22Rv1 (cell line): ENCODE measurements at regions not wholly inside any gene's neighbourhood (a gene's known extent, or its start where the extent isn't known, plus 50 kb on each side); places are given as distances from the start of the nearest gene placed in this dataset.

Experiments used
- H3K27ac ChIP-seq: fragments of 450-650 bp; 2 replicates; pipeline ENCODE4 v1.5.1; 2017
- ZFX ChIP-seq: fragments of 450-650 bp; IDR thresholded peaks from 2 replicates; pipeline ENCODE4 v1.6.1; 2017; ENCODE audit warnings: antibody characterized with exemption, borderline replicate concordance
- TF ChIP-seq, protein P1 (sequence below): fragments of 450-650 bp; IDR thresholded peaks from 2 replicates; pipeline ENCODE4 v1.5.1; 2017; ENCODE audit warnings: mild to moderate bottlenecking

DNA sequence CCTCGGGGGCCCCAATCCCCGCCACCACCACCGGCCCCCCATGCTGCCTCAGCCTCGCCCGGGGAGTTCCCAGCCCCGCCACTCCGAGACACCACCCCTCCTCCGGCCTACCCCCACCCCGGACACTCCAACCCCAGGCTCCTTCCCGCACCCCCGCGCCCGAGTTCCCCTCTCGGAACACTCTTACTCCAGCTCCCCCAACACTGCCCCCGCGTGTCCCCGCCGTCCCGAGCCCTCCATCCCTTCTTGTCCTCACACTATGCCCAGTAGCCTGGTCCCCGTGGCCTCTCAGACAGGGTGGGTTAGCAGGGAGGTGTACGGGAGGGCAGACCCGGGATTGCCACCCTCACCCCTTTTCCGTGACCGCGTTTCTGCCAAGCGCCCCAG lies 276.1 kb downstream of the BCOR start:
- no peak overlapping the region for H3K27ac ChIP-seq
- TF ChIP-seq, protein P1, sequence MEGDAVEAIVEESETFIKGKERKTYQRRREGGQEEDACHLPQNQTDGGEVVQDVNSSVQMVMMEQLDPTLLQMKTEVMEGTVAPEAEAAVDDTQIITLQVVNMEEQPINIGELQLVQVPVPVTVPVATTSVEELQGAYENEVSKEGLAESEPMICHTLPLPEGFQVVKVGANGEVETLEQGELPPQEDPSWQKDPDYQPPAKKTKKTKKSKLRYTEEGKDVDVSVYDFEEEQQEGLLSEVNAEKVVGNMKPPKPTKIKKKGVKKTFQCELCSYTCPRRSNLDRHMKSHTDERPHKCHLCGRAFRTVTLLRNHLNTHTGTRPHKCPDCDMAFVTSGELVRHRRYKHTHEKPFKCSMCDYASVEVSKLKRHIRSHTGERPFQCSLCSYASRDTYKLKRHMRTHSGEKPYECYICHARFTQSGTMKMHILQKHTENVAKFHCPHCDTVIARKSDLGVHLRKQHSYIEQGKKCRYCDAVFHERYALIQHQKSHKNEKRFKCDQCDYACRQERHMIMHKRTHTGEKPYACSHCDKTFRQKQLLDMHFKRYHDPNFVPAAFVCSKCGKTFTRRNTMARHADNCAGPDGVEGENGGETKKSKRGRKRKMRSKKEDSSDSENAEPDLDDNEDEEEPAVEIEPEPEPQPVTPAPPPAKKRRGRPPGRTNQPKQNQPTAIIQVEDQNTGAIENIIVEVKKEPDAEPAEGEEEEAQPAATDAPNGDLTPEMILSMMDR, result no peak
- no peak for TF ChIP-seq ZFX

DNA sequence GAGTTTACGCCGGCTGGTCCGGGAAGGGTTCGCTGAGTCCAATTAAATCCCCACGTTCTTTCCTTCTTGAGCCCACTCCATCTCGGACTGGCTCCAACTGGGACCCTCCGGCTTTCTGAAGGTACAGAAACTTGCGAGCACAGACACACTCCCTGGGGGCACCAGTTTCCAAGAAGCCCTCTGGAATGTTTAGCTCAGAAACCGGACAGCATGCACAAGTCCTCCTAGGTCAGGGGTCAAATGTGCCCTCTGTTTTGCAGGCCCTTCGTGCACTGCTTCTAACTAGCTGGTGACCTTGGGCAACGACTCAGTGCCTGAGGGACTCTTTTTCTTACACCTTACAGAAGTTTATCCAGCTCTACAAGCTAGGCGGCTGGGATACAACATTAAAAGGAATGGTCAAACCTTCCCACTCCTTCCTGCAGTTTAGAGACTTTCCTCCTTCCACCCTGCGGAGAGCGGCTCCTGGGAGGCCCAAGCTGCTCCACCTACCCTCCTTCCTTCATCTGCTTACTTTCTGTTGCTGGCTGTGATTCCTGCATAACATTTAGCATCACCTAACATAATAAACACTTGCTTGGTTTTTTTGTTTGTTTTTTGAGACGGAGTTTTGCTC lies 275.5 kb downstream of the BCOR start:
- H3K27ac ChIP-seq, result no peak overlapping the region
- TF ChIP-seq ZFX, result no peak
- TF ChIP-seq, protein P1, result no peak

DNA sequence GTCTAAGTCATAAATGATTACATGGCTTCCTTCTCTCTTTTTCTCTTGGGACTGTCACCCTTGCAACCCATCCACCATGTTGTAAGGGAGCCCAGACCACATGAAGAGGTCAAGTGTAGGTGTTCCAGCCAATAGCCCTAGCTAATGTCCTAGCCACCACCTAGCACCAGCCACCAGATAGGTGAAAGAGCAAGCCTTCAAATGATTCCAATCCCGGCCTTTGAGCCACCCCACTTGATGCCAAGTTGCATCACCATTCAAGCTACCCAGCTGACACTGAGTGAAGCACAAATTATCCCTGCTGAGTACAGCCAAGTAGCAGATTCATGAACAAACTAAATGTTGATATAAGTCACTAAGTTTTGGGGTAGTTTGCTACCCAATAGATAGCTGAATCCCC lies 274.3 kb downstream of the BCOR start:
- TF ChIP-seq ZFX, result no peak
- no peak overlapping the region for H3K27ac ChIP-seq

DNA sequence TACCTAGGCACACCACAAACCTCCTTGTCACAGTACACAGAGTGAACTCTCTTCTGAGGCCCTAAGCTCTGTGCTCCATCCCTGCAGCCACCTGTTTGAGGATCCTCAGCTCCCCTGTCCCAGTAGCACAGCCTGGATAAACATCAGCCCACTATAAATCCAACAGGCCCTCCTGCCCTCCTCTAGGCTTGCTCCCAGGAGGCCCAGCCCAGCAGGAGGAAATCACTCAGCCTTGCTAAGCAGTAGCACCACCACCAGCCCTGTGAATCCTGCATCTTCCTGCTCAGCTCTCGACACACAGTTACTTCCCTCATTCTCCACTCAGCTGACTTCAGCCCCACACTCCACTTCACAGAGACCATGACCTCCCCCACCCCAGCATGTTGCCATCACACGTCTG lies 273.9 kb downstream of the BCOR start:
- H3K27ac ChIP-seq, result no peak overlapping the region
- TF ChIP-seq, protein P1, result no peak

DNA sequence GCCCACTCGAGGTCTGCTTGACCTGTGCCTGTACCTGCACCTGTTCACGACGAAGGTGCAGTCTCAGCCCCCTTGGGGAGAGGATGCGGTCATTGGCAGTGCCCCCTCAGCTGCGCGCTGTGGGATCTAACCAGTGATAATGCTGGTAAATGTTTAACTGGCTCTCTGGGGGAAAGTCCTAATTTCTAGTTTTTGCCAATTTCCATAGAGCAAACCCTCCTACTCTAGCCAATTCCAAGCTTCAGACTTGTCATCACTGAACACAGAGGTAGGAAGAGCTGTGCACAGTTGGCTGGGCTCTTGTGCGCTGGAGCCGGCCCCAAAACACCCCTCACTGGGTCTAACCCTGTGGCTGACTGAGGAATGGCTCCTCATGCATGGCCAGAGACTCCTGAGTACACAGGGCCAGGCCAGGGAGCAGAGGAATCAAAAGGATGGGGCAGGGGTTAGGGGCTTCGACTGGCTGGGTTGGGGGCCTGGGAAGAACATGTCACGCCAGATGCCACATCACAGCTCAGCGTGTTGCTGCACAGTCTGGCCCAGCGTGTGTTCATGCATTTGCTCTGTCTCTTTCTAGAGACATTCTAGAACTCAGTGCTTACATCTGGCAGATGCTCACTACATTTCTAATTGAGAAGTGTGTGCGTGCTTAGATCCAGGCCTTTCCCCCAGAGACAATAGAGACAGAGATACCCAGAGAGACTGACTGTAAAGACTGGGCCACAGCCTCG lies 270.8 kb downstream of the BCOR start:
- H3K27ac ChIP-seq, result no peak overlapping the region

DNA sequence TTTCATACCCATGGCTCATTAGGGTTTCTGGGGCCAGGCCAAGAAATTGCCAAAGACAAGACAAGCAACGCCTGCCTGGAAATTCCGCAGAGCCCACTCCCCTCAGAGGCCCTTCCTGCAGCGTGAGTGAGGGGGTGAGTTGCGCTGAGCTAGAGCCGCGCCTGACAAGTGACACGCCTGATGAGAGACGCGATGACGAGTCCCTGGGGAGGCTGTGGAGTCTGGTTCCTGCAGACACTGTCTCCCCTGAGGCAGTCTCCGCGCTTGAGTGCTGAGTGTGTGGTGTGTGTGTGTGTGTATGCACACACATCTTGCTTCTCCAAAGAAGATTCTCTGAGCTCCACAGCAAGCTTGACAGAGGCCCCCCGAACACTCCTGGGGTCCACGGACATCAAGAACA lies 269.8 kb downstream of the BCOR start:
- TF ChIP-seq, protein P1, result no peak
- TF ChIP-seq ZFX, result no peak
- no peak overlapping the region for H3K27ac ChIP-seq

More for the DNA sequence above, 270.8 kb downstream of the BCOR start:
- no peak for TF ChIP-seq ZFX
- TF ChIP-seq, protein P1, result no peak

DNA sequence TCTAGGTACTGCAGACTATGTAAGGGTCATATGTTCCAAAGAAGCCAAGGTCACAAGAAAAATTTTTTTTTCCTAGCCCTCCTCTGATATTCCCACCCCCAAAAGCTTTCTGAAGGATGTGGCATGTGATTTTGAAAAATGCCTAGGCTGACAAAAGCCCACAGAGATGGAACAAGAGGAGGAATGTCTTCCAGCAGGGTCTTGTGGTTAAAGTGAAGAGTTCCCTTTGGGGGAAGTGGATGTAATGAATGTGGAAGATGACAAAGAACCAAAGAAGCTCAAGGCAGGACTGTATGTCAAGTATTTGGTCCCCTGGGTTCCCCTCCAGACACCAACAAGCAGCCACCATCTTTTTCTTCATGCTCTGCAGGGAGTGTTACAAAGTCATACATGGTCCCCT lies 268.8 kb downstream of the BCOR start:
- TF ChIP-seq, protein P1, result no peak
- TF ChIP-seq ZFX, result no peak
- H3K27ac ChIP-seq, result no peak overlapping the region
